Lower leg skin (tissue), 3 donors: ENCODE measurements at regions not wholly inside any gene's neighbourhood (a gene's known extent, or its start where the extent isn't known, plus 50 kb on each side); places are given as distances from the start of the nearest gene placed in this dataset.
"Not testable (repeated sequence)": the region's sequence is repeated elsewhere in the genome, so short reads cannot be mapped to it uniquely, and the experiment has no call there.

Source experiments
- CTCF ChIP-seq, 3 donors: fragments of 450-650 bp; IDR thresholded peaks; one replicate each; pipeline ENCODE4 v1.5.1; 2016; ENCODE audit warnings: antibody characterized with exemption in 3 of 3, mild to moderate bottlenecking in 3 of 3, moderate library complexity in 2 of 3
- POLR2A ChIP-seq, 2 donors: fragments of 450-650 bp; IDR thresholded peaks; one replicate each; pipeline ENCODE4 v1.6.1; 2016 to 2017; ENCODE audit warnings: antibody characterized with exemption in 2 of 2, mild to moderate bottlenecking in 1 of 2, moderate library complexity in 1 of 2

GRCh38 chr6:58008001-58008335 is 690.5 kb downstream of the PRIM2 start:
- TF ChIP-seq CTCF, POLR2A (IDR thresholded peaks at IDR 0.05): not testable (repeated sequence)
